ENCODE measurements at regions not wholly inside any gene's neighbourhood (a gene's known extent, or its start where the extent isn't known, plus 50 kb on each side); places are given as distances from the start of the nearest gene placed in this dataset.

DNA sequence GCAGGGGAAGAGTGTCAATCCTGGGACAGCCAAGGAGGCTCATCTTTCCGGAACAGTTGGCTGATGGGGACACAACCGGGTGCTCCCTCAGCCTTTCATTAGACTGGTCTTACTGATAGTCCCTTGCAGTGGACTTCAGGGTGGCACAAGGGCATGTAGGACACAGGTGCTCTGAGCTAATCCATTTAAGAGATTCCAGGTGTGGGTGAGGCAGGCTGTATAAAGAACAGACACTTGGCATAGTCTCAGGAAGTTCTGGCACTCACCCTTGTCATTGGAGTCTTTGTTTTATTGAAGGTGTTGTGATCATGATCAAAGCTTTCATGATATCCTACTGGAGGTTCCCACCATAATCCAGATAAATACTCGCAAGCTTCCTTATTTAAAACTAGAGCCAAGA is 341.6 kb downstream of the EMP1 start:
- Histone ChIP-seq H3K9me3 (ENCODE audit: control insufficient read depth, insufficient read depth, low read length) (no peaks in the 10 kb centered on the region), H3K4me1 (ENCODE audit: control insufficient read depth, insufficient read depth, low read length) (no peaks in the 10 kb centered on the region), H3K27me3 (ENCODE audit: control insufficient read depth, insufficient read depth, low read length) (no peaks in the 10 kb centered on the region), H3K27ac (ENCODE audit: low read length) (no peak overlapping the region), H3K36me3 (ENCODE audit: control insufficient read depth, insufficient read depth, low read length) (no peaks in the 10 kb centered on the region), H3K4me3 (ENCODE audit: low read length) (no peak overlapping the region)
- no peak for TF ChIP-seq CTCF (IDR thresholded peaks at IDR 0.05)
- Mint-ChIP-seq H3K9me3 (no peaks in the 10 kb centered on the region), H3K36me3 (no peaks in the 10 kb centered on the region), H3K4me1 (no peaks in the 10 kb centered on the region), H3K27ac (no peak overlapping the region), H3K27me3 (ENCODE audit: low read depth in 2 of 2) (peaks cover 0 to 4% of the 10 kb centered on the region in 2 donors), H3K4me3 (no peak overlapping the region)
- 92% methylated on average over 3 of the region's 3 CpGs for WGBS (ENCODE audit: insufficient coverage)
- DNase-seq, result no peak
- ATAC-seq, result no peak
- intact Hi-C loops (cut with micrococcal nuclease), result no loop called here

DNA sequence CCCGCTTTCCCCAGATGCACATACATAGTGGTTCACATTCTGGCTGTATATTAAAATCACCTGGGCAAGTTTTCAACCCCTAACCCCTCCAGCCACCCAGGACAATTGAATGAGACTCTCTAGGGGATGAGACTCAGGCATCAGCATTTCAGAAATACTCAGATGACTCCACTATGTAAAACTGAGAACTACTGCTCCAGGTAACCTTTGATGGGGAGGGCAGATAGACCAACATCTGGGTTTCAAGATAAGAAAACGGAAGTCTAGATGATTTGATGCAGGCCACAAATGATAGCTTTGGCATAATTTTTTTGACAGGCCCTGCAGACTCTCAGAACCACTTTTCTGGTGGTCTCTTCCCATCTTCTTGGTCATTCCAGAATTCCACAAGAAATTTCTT is 341.1 kb downstream of the EMP1 start:
- Mint-ChIP-seq H3K4me1 (no peaks in the 10 kb centered on the region), H3K9me3 (no peaks in the 10 kb centered on the region), H3K27ac (no peak overlapping the region), H3K27me3 (ENCODE audit: low read depth in 2 of 2) (peaks cover 0 to 4% of the 10 kb centered on the region in 2 donors), H3K36me3 (no peaks in the 10 kb centered on the region), H3K4me3 (no peak overlapping the region)
- DNase-seq (no peak), ATAC-seq (no peak)
- no peak for TF ChIP-seq CTCF (IDR thresholded peaks at IDR 0.05)
- 62% methylated on average over 2 of the region's 2 CpGs for WGBS (ENCODE audit: insufficient coverage)
- no peaks in the 10 kb centered on the region for H3K9me3 ChIP-seq (ENCODE audit: control insufficient read depth, insufficient read depth, low read length)
- no peak overlapping the region for H3K27ac ChIP-seq (ENCODE audit: low read length)
- H3K36me3 ChIP-seq (ENCODE audit: control insufficient read depth, insufficient read depth, low read length), result no peaks in the 10 kb centered on the region
- no peaks in the 10 kb centered on the region for H3K4me1 ChIP-seq (ENCODE audit: control insufficient read depth, insufficient read depth, low read length)
- H3K4me3 ChIP-seq (ENCODE audit: low read length), result no peak overlapping the region
- H3K27me3 ChIP-seq (ENCODE audit: control insufficient read depth, insufficient read depth, low read length), result no peaks in the 10 kb centered on the region
- intact Hi-C loops (cut with micrococcal nuclease), result no loop called here

GRCh38 chr12:13536219-13536910 is 339.8 kb downstream of the EMP1 start:
- intact Hi-C loops (cut with micrococcal nuclease), result no loop called here

More at GRCh38 chr12:13536219-13536910, 339.8 kb downstream of the EMP1 start:
- no peak for TF ChIP-seq CTCF (IDR thresholded peaks at IDR 0.05)
- Histone ChIP-seq H3K27me3 (ENCODE audit: control insufficient read depth, insufficient read depth, low read length) (no peaks in the 10 kb centered on the region), H3K36me3 (ENCODE audit: control insufficient read depth, insufficient read depth, low read length) (no peaks in the 10 kb centered on the region), H3K4me3 (ENCODE audit: low read length) (no peak overlapping the region), H3K9me3 (ENCODE audit: control insufficient read depth, insufficient read depth, low read length) (no peaks in the 10 kb centered on the region), H3K4me1 (ENCODE audit: control insufficient read depth, insufficient read depth, low read length) (no peaks in the 10 kb centered on the region), H3K27ac (ENCODE audit: low read length) (peak overlapping the region; percentile 37)
- H3K4me3 Mint-ChIP-seq, result no peak overlapping the region
- ATAC-seq, result no peak
- H3K36me3 Mint-ChIP-seq, result no peaks in the 10 kb centered on the region
- WGBS (ENCODE audit: insufficient coverage), result 19% methylated on average over 7 of the region's 7 CpGs
- no peaks in the 10 kb centered on the region for H3K9me3 Mint-ChIP-seq
- no peaks in the 10 kb centered on the region for H3K4me1 Mint-ChIP-seq
- H3K27me3 Mint-ChIP-seq (ENCODE audit: low read depth in 2 of 2), result peaks cover 0 to 4% of the 10 kb centered on the region in 2 donors
- H3K27ac Mint-ChIP-seq, result no peak overlapping the region
- no peak for DNase-seq
